ENCODE measurements at regions not wholly inside any gene's neighbourhood (a gene's known extent, or its start where the extent isn't known, plus 50 kb on each side); places are given as distances from the start of the nearest gene placed in this dataset.
A peak's percentile ranks its signal among the peaks of the same experiment; 100 is the strongest.
"Not testable (repeated sequence)": the region's sequence is repeated elsewhere in the genome, so short reads cannot be mapped to it uniquely, and the experiment has no call there.

- Histone ChIP-seq H3K27me3 (replicated peaks) (no peaks in the 10 kb centered on the region), H3K36me3 (no peaks in the 10 kb centered on the region), H3K27ac (no peak overlapping the region), H3K9me3 (replicated peaks) (no peaks in the 10 kb centered on the region), H3K4me1 (replicated peaks) (no peaks in the 10 kb centered on the region; the same call in 1 of the 2 replicates), H3K4me3 (no peak overlapping the region)
- no peak for DNase-seq (ENCODE audit: low read depth in 1 of 2, low spot score in 2 of 2)
Measured at GRCh38 chr3:197408177-197408957, 110.0 kb upstream of the DLG1 start.

GRCh38 chr3:197407526-197407925 is 109.1 kb upstream of the DLG1 start:
- no peak overlapping the region for H3K4me3 ChIP-seq
- H3K27ac ChIP-seq, result no peak overlapping the region
- H3K9me3 ChIP-seq (replicated peaks), result no peaks in the 10 kb centered on the region
- no peaks in the 10 kb centered on the region for H3K27me3 ChIP-seq (replicated peaks)
- no peaks in the 10 kb centered on the region for H3K36me3 ChIP-seq
- no peaks in the 10 kb centered on the region; the same call in 1 of the 2 replicates for H3K4me1 ChIP-seq (replicated peaks)
- no peak for DNase-seq (ENCODE audit: low read depth in 1 of 2, low spot score in 2 of 2)

- no peaks in the 10 kb centered on the region for H3K9me3 ChIP-seq (replicated peaks)
- no peak overlapping the region for H3K4me3 ChIP-seq
- DNase-seq (ENCODE audit: low read depth in 1 of 2, low spot score in 2 of 2), result no peak
- no peaks in the 10 kb centered on the region; the same call in 1 of the 2 replicates for H3K4me1 ChIP-seq (replicated peaks)
- no peaks in the 10 kb centered on the region for H3K36me3 ChIP-seq
- H3K27me3 ChIP-seq (replicated peaks), result no peaks in the 10 kb centered on the region
- H3K27ac ChIP-seq, result no peak overlapping the region
Measured at GRCh38 chr3:197407053-197407452, 108.6 kb upstream of the DLG1 start.

GRCh38 chr3:197406266-197406665 is 107.9 kb upstream of the DLG1 start:
- DNase-seq (ENCODE audit: low read depth in 1 of 2, low spot score in 2 of 2), result peak; percentile 31 to 52
- Histone ChIP-seq H3K27ac (no peak overlapping the region), H3K4me3 (no peak overlapping the region)

GRCh38 chr3:197404754-197405153 is 106.3 kb upstream of the DLG1 start:
- no peak overlapping the region for H3K27ac ChIP-seq
- H3K27me3 ChIP-seq (replicated peaks), result no peaks in the 10 kb centered on the region
- no peaks in the 10 kb centered on the region; the same call in 1 of the 2 replicates for H3K4me1 ChIP-seq (replicated peaks)
- H3K36me3 ChIP-seq, result no peaks in the 10 kb centered on the region
- no peaks in the 10 kb centered on the region for H3K9me3 ChIP-seq (replicated peaks)
- no peak for DNase-seq (ENCODE audit: low read depth in 1 of 2, low spot score in 2 of 2)
- H3K4me3 ChIP-seq, result no peak overlapping the region

More at GRCh38 chr3:197406266-197406665, 107.9 kb upstream of the DLG1 start:
- H3K4me1 ChIP-seq (replicated peaks), result no peaks in the 10 kb centered on the region; the same call in 1 of the 2 replicates
- no peaks in the 10 kb centered on the region for H3K9me3 ChIP-seq (replicated peaks)
- no peaks in the 10 kb centered on the region for H3K27me3 ChIP-seq (replicated peaks)
- no peaks in the 10 kb centered on the region for H3K36me3 ChIP-seq

- Histone ChIP-seq H3K27ac (no peak overlapping the region), H3K9me3 (replicated peaks) (no peaks in the 10 kb centered on the region), H3K4me1 (replicated peaks) (no peaks in the 10 kb centered on the region; the same call in 1 of the 2 replicates), H3K36me3 (no peaks in the 10 kb centered on the region), H3K4me3 (no peak overlapping the region), H3K27me3 (replicated peaks) (no peaks in the 10 kb centered on the region)
- DNase-seq (ENCODE audit: low read depth in 1 of 2, low spot score in 2 of 2), result no peak
Measured at GRCh38 chr3:197404030-197404429, 105.6 kb upstream of the DLG1 start.

GRCh38 chr3:197402401-197402800 is 104.0 kb upstream of the DLG1 start:
- H3K4me3 ChIP-seq; H3K36me3 ChIP-seq; DNase-seq (ENCODE audit: low read depth in 1 of 2, low spot score in 2 of 2); H3K27me3 ChIP-seq (replicated peaks); H3K27ac ChIP-seq; H3K9me3 ChIP-seq (replicated peaks); H3K4me1 ChIP-seq (replicated peaks): not testable (repeated sequence)

- no peaks in the 10 kb centered on the region for H3K27me3 ChIP-seq (replicated peaks)
- no peak overlapping the region for H3K4me3 ChIP-seq
- H3K36me3 ChIP-seq, result no peaks in the 10 kb centered on the region
- no peak for DNase-seq (ENCODE audit: low read depth in 1 of 2, low spot score in 2 of 2)
- no peaks in the 10 kb centered on the region for H3K9me3 ChIP-seq (replicated peaks)
- H3K4me1 ChIP-seq (replicated peaks), result peaks cover 10% of the 10 kb centered on the region
- H3K27ac ChIP-seq, result no peak overlapping the region
Measured at GRCh38 chr3:197399486-197399885, 101.1 kb upstream of the DLG1 start.

GRCh38 chr3:197398286-197398878 is 100.0 kb upstream of the DLG1 start:
- no peaks in the 10 kb centered on the region for H3K9me3 ChIP-seq (replicated peaks)
- H3K27me3 ChIP-seq (replicated peaks), result no peaks in the 10 kb centered on the region
- no peak for DNase-seq (ENCODE audit: low read depth in 1 of 2, low spot score in 2 of 2)
- no peak overlapping the region for H3K27ac ChIP-seq
- H3K4me3 ChIP-seq, result no peak overlapping the region
- H3K4me1 ChIP-seq (replicated peaks), result peaks cover 21% of the 10 kb centered on the region
- no peaks in the 10 kb centered on the region for H3K36me3 ChIP-seq

- H3K4me1 ChIP-seq (replicated peaks), result peaks cover 25% of the 10 kb centered on the region
- DNase-seq (ENCODE audit: low read depth in 1 of 2, low spot score in 2 of 2), result no peak
- no peak overlapping the region for H3K27ac ChIP-seq
- H3K4me3 ChIP-seq, result no peak overlapping the region
- H3K36me3 ChIP-seq, result no peaks in the 10 kb centered on the region
- no peaks in the 10 kb centered on the region for H3K27me3 ChIP-seq (replicated peaks)
- H3K9me3 ChIP-seq (replicated peaks), result no peaks in the 10 kb centered on the region
Measured at GRCh38 chr3:197397838-197398237, 99.4 kb upstream of the DLG1 start.

- peak; percentile 92 to 95 for DNase-seq (ENCODE audit: low read depth in 1 of 2, low spot score in 2 of 2)
- Histone ChIP-seq H3K9me3 (replicated peaks) (no peaks in the 10 kb centered on the region), H3K27ac (peak overlapping the region; percentile 75), H3K27me3 (replicated peaks) (no peaks in the 10 kb centered on the region), H3K4me3 (no peak overlapping the region), H3K4me1 (replicated peaks) (peaks cover 25% of the 10 kb centered on the region), H3K36me3 (no peaks in the 10 kb centered on the region)
Measured at GRCh38 chr3:197394464-197395321, 96.3 kb upstream of the DLG1 start.

GRCh38 chr3:197394126-197394463 is 95.7 kb upstream of the DLG1 start:
- not testable (repeated sequence) for H3K36me3 ChIP-seq; H3K27me3 ChIP-seq (replicated peaks); DNase-seq (ENCODE audit: low read depth in 1 of 2, low spot score in 2 of 2); H3K9me3 ChIP-seq (replicated peaks); H3K4me3 ChIP-seq
- Histone ChIP-seq H3K4me1 (replicated peaks) (peaks cover 25% of the 10 kb centered on the region), H3K27ac (peak overlapping the region; percentile 75)

- no peak for DNase-seq (ENCODE audit: low read depth in 1 of 2, low spot score in 2 of 2)
- H3K4me1 ChIP-seq (replicated peaks), result peaks cover 25% of the 10 kb centered on the region
- H3K27ac ChIP-seq, result peak overlapping the region; percentile 75; the same call in 1 of the 2 replicates
- H3K9me3 ChIP-seq (replicated peaks), result no peaks in the 10 kb centered on the region
- H3K36me3 ChIP-seq, result no peaks in the 10 kb centered on the region
- H3K4me3 ChIP-seq, result no peak overlapping the region
- no peaks in the 10 kb centered on the region for H3K27me3 ChIP-seq (replicated peaks)
Measured at GRCh38 chr3:197393711-197394110, 95.3 kb upstream of the DLG1 start.

GRCh38 chr3:197392961-197393360 is 94.5 kb upstream of the DLG1 start:
- no peak overlapping the region for H3K4me3 ChIP-seq
- no peaks in the 10 kb centered on the region for H3K36me3 ChIP-seq
- peaks cover 25% of the 10 kb centered on the region for H3K4me1 ChIP-seq (replicated peaks)
- no peak for DNase-seq (ENCODE audit: low read depth in 1 of 2, low spot score in 2 of 2)
- H3K27ac ChIP-seq, result no peak overlapping the region
- H3K9me3 ChIP-seq (replicated peaks), result no peaks in the 10 kb centered on the region
- H3K27me3 ChIP-seq (replicated peaks), result no peaks in the 10 kb centered on the region

All from SJSA1 (cell line).